22Rv1 (cell line): ENCODE measurements at regions not wholly inside any gene's neighbourhood (a gene's known extent, or its start where the extent isn't known, plus 50 kb on each side); places are given as distances from the start of the nearest gene placed in this dataset.

Experiments
- H3K27ac ChIP-seq: fragments of 450-650 bp; 2 replicates; pipeline ENCODE4 v1.5.1; 2017
- CTCF ChIP-seq: fragments of 450-650 bp; IDR thresholded peaks from 2 replicates; pipeline ENCODE4 v1.5.1; 2017; ENCODE audit warnings: mild to moderate bottlenecking
- ZFX ChIP-seq: fragments of 450-650 bp; IDR thresholded peaks from 2 replicates; pipeline ENCODE4 v1.6.1; 2017; ENCODE audit warnings: antibody characterized with exemption, borderline replicate concordance

- TF ChIP-seq CTCF (no peak), ZFX (no peak)
- H3K27ac ChIP-seq: no peak overlapping the region
Measured at GRCh38 chr7:155378580-155378934, 79.4 kb upstream of the EN2 start.

- H3K27ac ChIP-seq: no peak overlapping the region
- no peak for TF ChIP-seq CTCF
- no peak for TF ChIP-seq ZFX
Measured at GRCh38 chr7:155378959-155379871, 78.7 kb upstream of the EN2 start.

GRCh38 chr7:155380221-155380861 is 77.6 kb upstream of the EN2 start:
- TF ChIP-seq CTCF (peak; percentile 92), ZFX (no peak)
- H3K27ac ChIP-seq: no peak overlapping the region

- TF ChIP-seq ZFX (no peak), CTCF (no peak)
- H3K27ac ChIP-seq: no peak overlapping the region
Measured at GRCh38 chr7:155380976-155381851, 76.7 kb upstream of the EN2 start.

- no peak overlapping the region for H3K27ac ChIP-seq
- TF ChIP-seq ZFX (no peak), CTCF (no peak)
Measured at GRCh38 chr7:155381852-155382801, 75.8 kb upstream of the EN2 start.

- no peak overlapping the region for H3K27ac ChIP-seq
- TF ChIP-seq ZFX (no peak), CTCF (no peak)
Measured at GRCh38 chr7:155382802-155383171, 75.1 kb upstream of the EN2 start.
